BE2C (cell line): ENCODE measurements at regions not wholly inside any gene's neighbourhood (a gene's known extent, or its start where the extent isn't known, plus 50 kb on each side); places are given as distances from the start of the nearest gene placed in this dataset.

Experiments used
- DNase-seq: peaks from one replicate; pipeline ENCODE4 v3.0.0-alpha.2; 2020
- H3K27me3 ChIP-seq: fragments of 250-450 bp; sonication (Bioruptor Pico); 2 replicates; pipeline ENCODE4 v1.5.1; 2020; ENCODE audit warnings: mild to moderate bottlenecking
- H3K36me3 ChIP-seq: fragments of 250-450 bp; sonication (Bioruptor Pico); 2 replicates; pipeline ENCODE4 v1.5.1; 2020; ENCODE audit warnings: mild to moderate bottlenecking
- H3K4me1 ChIP-seq: fragments of 250-450 bp; sonication (Bioruptor Pico); 2 replicates; pipeline ENCODE4 v1.5.1; 2020
- H3K4me3 ChIP-seq: 2 replicates; pipeline ENCODE4 v1.5.1; 2011; ENCODE audit warnings: low read depth, low read length
- H3K9me3 ChIP-seq: fragments of 250-450 bp; sonication (Bioruptor Pico); 2 replicates; pipeline ENCODE4 v1.5.1; 2020
- CTCF ChIP-seq: IDR thresholded peaks from 2 replicates; pipeline ENCODE4 v1.5.1; 2012; ENCODE audit warnings: mild to moderate bottlenecking, low read depth, low read length

- Histone ChIP-seq H3K36me3 (no peaks in the 10 kb centered on the region), H3K4me3 (no peak overlapping the region), H3K4me1 (no peaks in the 10 kb centered on the region), H3K9me3 (no peaks in the 10 kb centered on the region), H3K27me3 (no peaks in the 10 kb centered on the region)
- TF ChIP-seq CTCF, result no peak
- no peak for DNase-seq
Measured at GRCh38 chr13:106433066-106433465, 102.4 kb downstream of the EFNB2 start.

GRCh38 chr13:106432636-106433035 is 102.8 kb downstream of the EFNB2 start:
- DNase-seq, result no peak
- TF ChIP-seq CTCF, result no peak
- no peak overlapping the region for H3K4me3 ChIP-seq
- H3K36me3 ChIP-seq, result no peaks in the 10 kb centered on the region
- no peaks in the 10 kb centered on the region for H3K27me3 ChIP-seq
- no peaks in the 10 kb centered on the region for H3K9me3 ChIP-seq
- no peaks in the 10 kb centered on the region for H3K4me1 ChIP-seq

GRCh38 chr13:106426909-106427308 is 108.6 kb downstream of the EFNB2 start:
- no peak for DNase-seq
- Histone ChIP-seq H3K27me3 (no peaks in the 10 kb centered on the region), H3K4me3 (no peak overlapping the region), H3K9me3 (no peaks in the 10 kb centered on the region), H3K36me3 (no peaks in the 10 kb centered on the region), H3K4me1 (no peaks in the 10 kb centered on the region)
- TF ChIP-seq CTCF, result no peak

- H3K27me3 ChIP-seq, result no peaks in the 10 kb centered on the region
- no peak for DNase-seq
- no peaks in the 10 kb centered on the region for H3K36me3 ChIP-seq
- no peak for TF ChIP-seq CTCF
- no peak overlapping the region for H3K4me3 ChIP-seq
- no peaks in the 10 kb centered on the region for H3K4me1 ChIP-seq
- no peaks in the 10 kb centered on the region for H3K9me3 ChIP-seq
Measured at GRCh38 chr13:106425661-106426060, 109.8 kb downstream of the EFNB2 start.

GRCh38 chr13:106424805-106425204 is 110.7 kb downstream of the EFNB2 start:
- DNase-seq, result no peak

GRCh38 chr13:106423530-106423929 is 111.9 kb downstream of the EFNB2 start:
- no peak for TF ChIP-seq CTCF
- no peaks in the 10 kb centered on the region for H3K4me1 ChIP-seq
- H3K9me3 ChIP-seq, result no peaks in the 10 kb centered on the region
- no peak for DNase-seq
- H3K4me3 ChIP-seq, result no peak overlapping the region
- H3K36me3 ChIP-seq, result no peaks in the 10 kb centered on the region
- H3K27me3 ChIP-seq, result no peaks in the 10 kb centered on the region

More at GRCh38 chr13:106424805-106425204, 110.7 kb downstream of the EFNB2 start:
- TF ChIP-seq CTCF, result no peak
- Histone ChIP-seq H3K36me3 (no peaks in the 10 kb centered on the region), H3K4me3 (no peak overlapping the region), H3K9me3 (no peaks in the 10 kb centered on the region), H3K27me3 (no peaks in the 10 kb centered on the region), H3K4me1 (no peaks in the 10 kb centered on the region)
